HFF-Myc (cell line): ENCODE measurements at regions not wholly inside any gene's neighbourhood (a gene's known extent, or its start where the extent isn't known, plus 50 kb on each side); places are given as distances from the start of the nearest gene placed in this dataset.

Source experiments
- DNase-seq: peaks from one replicate; pipeline ENCODE4 v3.0.0-alpha.2; 2011; ENCODE audit warnings: low read depth; ENCODE audit errors: extremely low read depth
- H3K4me3 ChIP-seq: replicated peaks from 2 replicates; pipeline ENCODE4 v1.5.1; 2011; ENCODE audit warnings: low read depth, mild to moderate bottlenecking, control low read depth, low read length
- TF ChIP-seq, protein P1 (sequence below): IDR thresholded peaks from 2 replicates; pipeline ENCODE4 v1.5.1; 2012; ENCODE audit warnings: mild to moderate bottlenecking, low read depth, low read length, control low read depth; ENCODE audit errors: missing control alignments

DNA sequence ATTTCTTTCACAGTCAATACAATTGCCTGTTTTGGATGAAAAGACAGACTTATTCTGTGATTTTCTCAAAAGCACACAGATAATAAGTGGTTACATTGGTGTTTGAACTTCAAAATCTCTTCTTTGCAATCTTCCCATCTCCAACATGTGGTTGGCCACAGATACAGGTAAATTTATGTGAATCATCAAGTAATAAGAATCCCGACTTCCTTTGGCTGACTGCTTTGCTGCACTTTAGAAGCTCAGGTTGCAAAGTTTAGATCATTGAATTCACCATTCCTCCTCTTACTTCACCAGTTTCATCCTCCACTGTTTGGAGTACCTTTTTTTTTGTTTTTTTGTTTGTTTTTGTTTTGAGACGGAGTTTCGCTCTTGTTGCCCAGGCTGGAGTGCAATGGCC lies 56.5 kb upstream of the ADRB2 start:
- no peak for DNase-seq
- TF ChIP-seq, protein P1, sequence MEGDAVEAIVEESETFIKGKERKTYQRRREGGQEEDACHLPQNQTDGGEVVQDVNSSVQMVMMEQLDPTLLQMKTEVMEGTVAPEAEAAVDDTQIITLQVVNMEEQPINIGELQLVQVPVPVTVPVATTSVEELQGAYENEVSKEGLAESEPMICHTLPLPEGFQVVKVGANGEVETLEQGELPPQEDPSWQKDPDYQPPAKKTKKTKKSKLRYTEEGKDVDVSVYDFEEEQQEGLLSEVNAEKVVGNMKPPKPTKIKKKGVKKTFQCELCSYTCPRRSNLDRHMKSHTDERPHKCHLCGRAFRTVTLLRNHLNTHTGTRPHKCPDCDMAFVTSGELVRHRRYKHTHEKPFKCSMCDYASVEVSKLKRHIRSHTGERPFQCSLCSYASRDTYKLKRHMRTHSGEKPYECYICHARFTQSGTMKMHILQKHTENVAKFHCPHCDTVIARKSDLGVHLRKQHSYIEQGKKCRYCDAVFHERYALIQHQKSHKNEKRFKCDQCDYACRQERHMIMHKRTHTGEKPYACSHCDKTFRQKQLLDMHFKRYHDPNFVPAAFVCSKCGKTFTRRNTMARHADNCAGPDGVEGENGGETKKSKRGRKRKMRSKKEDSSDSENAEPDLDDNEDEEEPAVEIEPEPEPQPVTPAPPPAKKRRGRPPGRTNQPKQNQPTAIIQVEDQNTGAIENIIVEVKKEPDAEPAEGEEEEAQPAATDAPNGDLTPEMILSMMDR: no peak
- H3K4me3 ChIP-seq: no peak overlapping the region

DNA sequence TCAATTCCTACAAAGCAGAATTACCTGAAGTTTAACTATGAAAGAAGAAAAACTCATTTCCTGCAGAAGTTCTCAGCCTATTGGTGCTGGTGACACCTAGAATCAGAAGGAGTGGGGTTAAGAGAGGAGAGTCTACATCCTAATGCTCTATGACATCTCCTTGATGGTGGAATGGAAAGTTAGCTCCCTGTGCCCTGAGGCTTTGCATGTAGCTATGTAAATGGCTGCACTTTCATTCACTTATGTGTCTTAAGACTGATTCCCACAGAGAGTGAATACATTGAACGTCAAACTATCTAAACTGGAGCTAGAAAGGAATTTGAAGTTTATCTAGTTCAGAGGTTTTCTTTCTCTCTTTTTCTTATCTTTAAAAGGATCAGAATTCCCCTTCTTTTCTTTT lies 52.1 kb upstream of the ADRB2 start:
- DNase-seq: no peak
- TF ChIP-seq, protein P1: no peak
- no peak overlapping the region for H3K4me3 ChIP-seq

DNA sequence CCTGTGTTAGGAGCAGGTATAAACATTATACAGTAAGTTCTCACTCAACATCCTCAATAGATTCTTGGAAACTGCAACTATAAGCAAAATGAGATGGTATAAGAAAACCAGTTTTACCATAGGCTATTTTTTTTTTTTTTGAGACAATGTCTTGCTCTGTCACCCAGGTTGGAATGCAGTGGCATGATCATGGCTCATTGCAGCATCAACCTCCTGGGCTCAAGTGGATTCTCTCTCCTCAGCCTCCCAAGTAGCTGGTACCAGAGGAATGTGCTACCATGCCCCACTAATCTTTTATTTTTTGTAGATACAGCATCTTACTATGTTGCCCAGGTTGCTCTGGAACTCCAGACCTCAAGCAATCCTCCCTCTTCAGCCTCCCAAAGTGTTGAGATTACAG lies 50.1 kb upstream of the ADRB2 start:
- H3K4me3 ChIP-seq: no peak overlapping the region
- DNase-seq: no peak
- TF ChIP-seq, protein P1: no peak
